KMS-11 (cell line): ENCODE measurements at regions not wholly inside any gene's neighbourhood (a gene's known extent, or its start where the extent isn't known, plus 50 kb on each side); places are given as distances from the start of the nearest gene placed in this dataset.

Experiments
- H2AFZ ChIP-seq: fragments of 200-600 bp; sonication (generic); 2 replicates; pipeline ENCODE4 v1.6.1; 2016; ENCODE audit warnings: antibody characterized with exemption, mixed run types, low read depth
- H3K27ac ChIP-seq: fragments of 200-600 bp; sonication (generic); 2 replicates; pipeline ENCODE4 v1.6.1; 2016; ENCODE audit warnings: mild to moderate bottlenecking, mixed run types
- H3K27me3 ChIP-seq: fragments of 200-600 bp; sonication (generic); 2 replicates; pipeline ENCODE4 v1.6.1; 2017; ENCODE audit warnings: mild to moderate bottlenecking, low read depth, mixed run types, moderate library complexity; ENCODE audit not compliant: insufficient read depth
- H3K36me3 ChIP-seq: fragments of 200-600 bp; sonication (generic); 2 replicates; pipeline ENCODE4 v1.6.1; 2017; ENCODE audit warnings: mild to moderate bottlenecking, mixed run types; ENCODE audit not compliant: insufficient read depth
- H3K4me1 ChIP-seq: fragments of 200-600 bp; sonication (generic); 2 replicates; pipeline ENCODE4 v1.6.1; 2016; ENCODE audit warnings: mild to moderate bottlenecking, low read depth, mixed run types; ENCODE audit not compliant: poor library complexity, severe bottlenecking
- H3K4me2 ChIP-seq: fragments of 200-600 bp; sonication (generic); 2 replicates; pipeline ENCODE4 v1.7.0; 2016; ENCODE audit warnings: mild to moderate bottlenecking, mixed run types
- H3K4me3 ChIP-seq: fragments of 200-600 bp; sonication (generic); IDR thresholded peaks from 2 replicates; pipeline ENCODE4 v1.6.1; 2017; ENCODE audit warnings: low read depth, low read length, mixed read lengths; ENCODE audit not compliant: insufficient read depth
- H3K79me2 ChIP-seq: fragments of 200-600 bp; sonication (generic); 2 replicates; pipeline ENCODE4 v1.6.1; 2016; ENCODE audit warnings: low read depth, mixed run types; ENCODE audit not compliant: insufficient read depth
- H3K9ac ChIP-seq: fragments of 200-600 bp; sonication (generic); 2 replicates; pipeline ENCODE4 v1.6.1; 2016; ENCODE audit warnings: mild to moderate bottlenecking, mixed run types
- H4K20me1 ChIP-seq: fragments of 200-600 bp; sonication (generic); 2 replicates; pipeline ENCODE4 v1.6.1; 2016; ENCODE audit warnings: mild to moderate bottlenecking, mixed run types; ENCODE audit not compliant: insufficient read depth
- CTCF ChIP-seq: fragments of 200-600 bp; sonication (generic); conservative IDR thresholded peaks from 2 replicates; pipeline ENCODE4 v1.6.1; 2017; ENCODE audit warnings: low read depth, mild to moderate bottlenecking, antibody characterized with exemption, low read length, moderate library complexity, mixed read lengths

- Histone ChIP-seq H3K27ac (no peak overlapping the region), H3K79me2 (no peaks in the 10 kb centered on the region), H4K20me1 (no peaks in the 10 kb centered on the region), H3K4me1 (no peaks in the 10 kb centered on the region), H2AFZ (no peak overlapping the region), H3K9ac (no peak overlapping the region), H3K36me3 (no peaks in the 10 kb centered on the region), H3K4me2 (no peak overlapping the region), H3K27me3 (no peaks in the 10 kb centered on the region), H3K4me3 (no peak overlapping the region)
- no peak for TF ChIP-seq CTCF
These were observed 220.8 kb upstream of the SLC24A2 start for GRCh38 chr9:20009606-20010005.

- Histone ChIP-seq H3K79me2 (no peaks in the 10 kb centered on the region), H3K27me3 (no peaks in the 10 kb centered on the region), H3K4me3 (no peak overlapping the region), H4K20me1 (no peaks in the 10 kb centered on the region), H3K36me3 (no peaks in the 10 kb centered on the region), H3K4me2 (no peak overlapping the region), H2AFZ (no peak overlapping the region), H3K27ac (no peak overlapping the region), H3K4me1 (no peaks in the 10 kb centered on the region), H3K9ac (no peak overlapping the region)
- no peak for TF ChIP-seq CTCF
These were observed 213.2 kb upstream of the SLC24A2 start for GRCh38 chr9:20002011-20002410.

GRCh38 chr9:20001058-20001457 is 212.2 kb upstream of the SLC24A2 start:
- no peak overlapping the region for H3K9ac ChIP-seq
- H2AFZ ChIP-seq: no peak overlapping the region
- no peaks in the 10 kb centered on the region for H3K36me3 ChIP-seq
- H4K20me1 ChIP-seq: no peaks in the 10 kb centered on the region
- no peak overlapping the region for H3K4me3 ChIP-seq
- H3K79me2 ChIP-seq: no peaks in the 10 kb centered on the region
- TF ChIP-seq CTCF: no peak
- H3K27ac ChIP-seq: no peak overlapping the region
- H3K4me1 ChIP-seq: no peaks in the 10 kb centered on the region
- no peaks in the 10 kb centered on the region for H3K27me3 ChIP-seq
- H3K4me2 ChIP-seq: no peak overlapping the region

DNA sequence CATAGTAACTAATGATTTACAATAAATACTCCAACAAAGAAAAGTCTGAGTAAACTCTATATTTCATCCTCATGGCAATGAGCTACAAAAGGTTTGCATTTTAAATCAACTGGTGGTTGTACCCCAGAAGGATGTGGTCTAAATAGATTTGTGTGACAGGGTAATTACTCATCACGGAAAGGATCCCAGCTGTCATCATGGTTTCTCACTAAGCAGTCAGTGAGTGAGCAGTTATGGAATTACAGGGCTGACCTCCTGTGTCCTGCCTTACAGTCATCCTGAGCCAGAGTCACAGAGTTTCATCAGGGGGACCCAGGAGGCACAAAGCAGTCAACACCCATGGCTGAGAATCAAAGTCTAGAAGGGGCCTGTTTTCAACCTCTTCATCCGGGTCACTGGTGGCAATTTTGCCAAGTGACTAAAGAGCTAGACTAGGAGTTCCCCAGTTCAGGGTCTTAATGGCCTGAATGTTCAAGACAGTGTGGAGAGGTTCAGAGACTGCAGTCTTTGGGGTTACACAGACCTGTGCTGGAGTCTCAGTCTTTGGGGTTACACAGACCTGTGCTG is 210.7 kb upstream of the SLC24A2 start:
- Histone ChIP-seq H3K36me3 (no peaks in the 10 kb centered on the region), H3K9ac (no peak overlapping the region), H3K4me1 (no peaks in the 10 kb centered on the region), H4K20me1 (no peaks in the 10 kb centered on the region), H3K4me2 (no peak overlapping the region), H3K79me2 (no peaks in the 10 kb centered on the region), H3K27me3 (no peaks in the 10 kb centered on the region), H2AFZ (no peak overlapping the region), H3K4me3 (no peak overlapping the region), H3K27ac (no peak overlapping the region)
- TF ChIP-seq CTCF: no peak
